NCI-H526 treated with DMSO at 0.1 percent for 48 hours (cell line): ENCODE measurements at regions not wholly inside any gene's neighbourhood (a gene's known extent, or its start where the extent isn't known, plus 50 kb on each side); places are given as distances from the start of the nearest gene placed in this dataset.
"Not testable (repeated sequence)": the region's sequence is repeated elsewhere in the genome, so short reads cannot be mapped to it uniquely, and the experiment has no call there.

Experiments used
- DNase-seq: peaks from one replicate; lab custom pipeline; 2025; lab: John Stamatoyannopoulos, UW

DNA sequence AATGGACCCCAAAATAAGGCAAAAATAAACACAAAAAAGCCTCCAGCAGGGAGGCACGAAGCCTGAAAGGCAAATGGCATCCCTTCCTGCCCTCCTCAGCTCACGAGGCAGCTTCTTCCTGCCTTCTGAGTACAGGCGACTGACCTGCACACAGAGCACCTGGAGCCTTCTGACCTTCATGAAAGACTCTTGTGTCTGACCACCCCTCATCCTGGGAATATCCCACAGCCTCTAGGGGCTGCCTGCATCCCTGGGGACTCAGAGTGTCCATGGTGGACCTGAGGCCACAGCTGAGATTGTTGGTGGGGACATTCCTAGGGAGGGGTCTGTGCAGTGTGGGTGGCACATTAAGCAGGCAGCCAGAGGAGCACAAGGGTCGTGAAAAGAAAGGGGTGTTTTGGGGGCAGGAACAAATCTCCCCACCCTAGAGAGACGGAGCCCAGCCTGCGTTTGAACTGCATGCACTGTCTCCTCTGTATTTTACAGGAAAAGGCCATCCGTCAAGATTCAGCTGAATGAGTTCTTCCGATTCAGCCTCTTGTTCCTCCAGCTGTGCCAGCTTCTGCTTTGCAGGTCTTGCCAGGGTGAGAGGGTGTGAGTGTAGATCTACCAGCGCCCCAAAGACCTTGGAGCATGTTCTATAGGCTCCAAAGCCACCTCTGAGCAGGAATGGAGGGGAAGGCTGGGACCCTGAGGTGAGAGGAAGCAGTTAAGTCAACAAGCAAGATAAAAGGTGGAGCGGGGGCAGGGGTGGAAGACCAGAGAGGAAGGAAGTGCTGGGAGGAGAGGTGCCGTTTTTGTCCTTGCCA lies 80.4 kb upstream of the MEF2A start:
- no peak for DNase-seq

DNA sequence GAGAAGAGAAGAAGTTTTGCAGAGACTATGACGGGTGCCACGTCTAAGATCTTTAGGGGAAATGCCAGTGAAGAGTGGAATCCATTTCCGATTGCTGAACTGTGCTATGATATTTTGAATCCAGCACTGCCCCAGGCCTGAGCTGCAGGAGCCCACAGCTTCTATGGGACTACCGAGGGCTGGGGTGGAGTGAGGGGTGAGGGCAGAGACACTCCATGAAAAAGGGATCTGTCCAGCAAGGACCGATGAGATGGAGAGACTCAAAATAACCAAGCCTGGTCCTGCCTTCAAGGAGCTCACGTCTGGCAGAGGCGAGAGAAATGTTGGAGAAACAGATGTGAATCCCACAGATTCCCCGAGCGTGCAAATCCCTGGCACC lies 79.8 kb upstream of the MEF2A start:
- no peak for DNase-seq

DNA sequence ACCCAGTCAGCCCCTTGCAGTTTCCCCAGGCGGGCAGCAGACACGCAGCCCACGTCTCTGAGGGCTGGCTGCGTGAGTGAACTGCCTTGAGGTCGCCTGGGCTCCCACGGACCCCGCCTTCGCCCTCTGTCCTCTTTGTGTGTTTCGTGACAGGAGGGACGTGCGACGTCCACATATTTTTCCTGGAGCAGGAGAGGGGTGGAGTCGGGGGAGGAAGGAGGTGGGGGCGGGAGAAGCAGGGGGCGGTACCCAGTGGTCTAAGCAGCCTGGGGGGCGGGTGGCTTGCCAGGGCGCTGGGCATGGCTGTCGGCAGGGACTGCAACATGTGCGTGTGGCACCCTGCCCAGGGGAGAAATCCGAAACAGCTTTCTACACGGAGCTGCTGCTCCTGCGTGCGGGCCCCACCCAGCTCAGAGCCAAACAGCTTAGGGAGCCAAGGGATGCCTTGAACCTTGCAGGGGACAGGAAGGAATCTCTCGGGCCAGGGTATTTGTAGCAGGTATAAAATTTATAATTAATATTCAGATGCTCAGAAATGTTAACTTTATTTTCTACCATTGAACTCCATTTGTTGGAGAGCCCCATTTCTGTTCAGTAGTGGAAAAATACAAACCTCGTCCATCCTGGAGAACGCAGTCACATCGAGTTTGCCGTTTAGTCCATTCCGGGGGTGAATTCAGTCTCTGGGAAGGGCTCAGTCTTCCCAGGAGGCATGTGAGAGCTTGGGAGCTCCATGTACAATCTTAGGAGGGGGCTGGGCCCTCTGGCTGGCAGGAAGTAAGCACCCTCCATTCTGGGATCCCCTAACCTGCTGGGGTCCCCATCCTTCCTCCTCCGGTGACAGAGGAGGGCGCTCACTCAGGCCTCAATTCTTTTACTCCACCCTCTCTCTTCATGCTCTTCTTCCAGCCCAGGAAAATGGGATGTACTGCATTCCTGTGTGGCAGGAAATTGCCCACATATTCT lies 79.1 kb upstream of the MEF2A start:
- DNase-seq, result peak; percentile 9

DNA sequence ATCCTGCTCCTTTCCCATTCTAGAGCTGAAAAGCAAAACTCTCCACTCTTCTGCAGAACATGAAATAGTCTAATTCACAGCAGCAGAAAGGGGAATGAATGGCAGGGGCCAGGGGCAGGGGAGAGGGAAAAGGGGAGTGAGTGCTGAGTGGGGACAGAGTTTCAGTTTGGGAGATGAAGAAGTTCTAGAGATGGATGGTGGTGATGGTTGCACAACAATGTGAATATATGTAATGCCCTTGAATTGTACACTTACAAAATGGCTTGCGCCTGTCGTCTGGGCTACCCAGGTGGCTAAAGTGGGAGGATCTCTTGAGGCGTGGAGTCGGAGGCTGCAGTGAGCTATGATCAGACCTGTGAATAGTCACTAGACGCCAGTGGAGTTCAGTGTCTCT lies 78.5 kb upstream of the MEF2A start:
- no peak for DNase-seq

DNA sequence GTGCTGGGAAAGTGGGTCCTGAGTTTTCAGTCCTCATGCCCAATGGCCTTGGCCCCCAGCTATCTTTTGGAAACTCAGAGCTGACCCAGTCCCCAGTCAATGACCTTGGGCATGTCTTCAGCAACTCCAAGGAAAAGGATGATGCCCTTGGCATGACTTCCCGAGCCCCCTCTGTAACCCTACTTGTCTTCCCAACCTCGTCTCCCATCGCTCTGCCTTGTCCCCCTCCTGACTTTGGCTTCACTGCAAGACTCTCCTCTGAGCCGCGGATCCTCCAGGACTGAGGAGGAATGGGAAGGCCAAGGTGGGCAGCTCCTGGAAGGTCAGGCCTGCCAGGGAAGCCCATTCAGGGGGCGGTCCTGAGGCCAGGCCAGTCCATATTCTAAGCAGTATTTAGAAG lies 73.5 kb upstream of the MEF2A start:
- no peak for DNase-seq

DNA sequence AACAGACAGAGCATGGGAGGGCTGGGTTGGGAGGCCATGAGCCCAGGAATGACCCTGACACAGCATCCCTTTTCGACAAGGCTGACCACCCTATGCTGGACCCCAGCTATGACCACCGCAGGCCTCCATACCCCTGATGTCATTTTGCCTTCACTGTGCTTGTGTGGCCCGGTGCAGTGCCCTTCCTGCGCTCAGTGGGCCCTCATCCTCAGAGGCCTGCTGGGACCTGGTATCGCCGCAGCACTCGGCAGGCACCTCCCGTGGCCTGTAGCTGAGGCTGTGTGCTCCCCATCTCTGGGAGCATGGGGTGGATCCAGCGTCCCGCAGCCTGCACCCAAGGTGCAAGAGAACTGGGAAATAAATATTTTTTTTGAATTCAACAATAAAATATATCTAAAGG lies 73.1 kb upstream of the MEF2A start:
- DNase-seq, result no peak

DNA sequence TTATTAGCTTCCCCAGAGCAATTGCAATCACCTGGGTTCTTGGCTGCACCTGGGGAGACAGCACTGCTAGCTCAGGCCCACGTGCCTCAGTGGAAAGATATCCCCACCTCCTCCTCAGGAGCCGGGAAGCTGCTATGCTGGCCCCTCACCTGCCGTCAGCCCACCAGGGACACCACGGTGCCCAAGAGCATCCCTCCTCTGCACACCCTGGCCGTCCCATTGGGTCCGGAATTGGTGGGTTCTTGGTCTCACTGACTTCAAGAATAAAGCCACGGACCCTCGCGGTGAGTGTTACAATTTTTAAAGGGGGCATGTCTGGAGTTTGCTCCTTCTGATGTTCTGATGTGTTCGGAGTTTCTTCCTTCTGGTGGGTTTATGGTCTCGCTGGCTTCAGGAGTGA lies 72.3 kb upstream of the MEF2A start:
- DNase-seq, result no peak

DNA sequence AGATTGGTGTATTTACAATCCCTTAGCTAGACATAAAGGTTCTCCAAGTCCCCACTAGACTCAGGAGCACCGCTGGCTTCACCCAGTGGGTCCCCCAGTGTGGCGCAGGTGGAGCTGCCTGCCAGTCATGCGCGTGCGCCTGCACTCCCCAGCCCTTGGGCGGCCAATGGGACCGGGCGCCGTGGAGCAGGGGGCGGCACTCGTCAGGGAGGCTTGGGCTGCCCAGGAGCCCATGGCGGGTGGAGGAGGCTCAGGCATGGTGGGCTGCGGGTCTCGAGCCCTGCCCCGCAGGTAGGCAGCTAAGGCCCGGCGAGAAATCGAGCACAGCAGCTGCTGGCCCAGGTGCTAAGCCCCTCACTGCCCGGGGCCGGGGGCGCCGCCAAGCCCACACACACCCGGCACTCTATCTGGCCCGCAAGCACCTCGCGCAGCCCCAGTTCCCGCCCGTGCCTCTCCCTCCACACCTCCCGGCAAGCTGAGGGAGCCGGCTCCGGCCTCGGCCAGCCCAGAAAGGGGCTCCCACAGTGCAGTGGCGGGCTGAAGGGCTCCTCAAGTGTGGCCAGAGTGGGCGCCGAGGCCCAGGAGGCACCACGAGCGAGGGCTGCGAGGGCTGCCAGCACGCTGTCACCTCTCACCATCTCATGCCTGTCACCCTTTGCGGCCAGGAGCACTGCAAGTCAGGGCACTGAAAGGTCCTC lies 71.1 kb upstream of the MEF2A start:
- DNase-seq, result not testable (repeated sequence)

DNA sequence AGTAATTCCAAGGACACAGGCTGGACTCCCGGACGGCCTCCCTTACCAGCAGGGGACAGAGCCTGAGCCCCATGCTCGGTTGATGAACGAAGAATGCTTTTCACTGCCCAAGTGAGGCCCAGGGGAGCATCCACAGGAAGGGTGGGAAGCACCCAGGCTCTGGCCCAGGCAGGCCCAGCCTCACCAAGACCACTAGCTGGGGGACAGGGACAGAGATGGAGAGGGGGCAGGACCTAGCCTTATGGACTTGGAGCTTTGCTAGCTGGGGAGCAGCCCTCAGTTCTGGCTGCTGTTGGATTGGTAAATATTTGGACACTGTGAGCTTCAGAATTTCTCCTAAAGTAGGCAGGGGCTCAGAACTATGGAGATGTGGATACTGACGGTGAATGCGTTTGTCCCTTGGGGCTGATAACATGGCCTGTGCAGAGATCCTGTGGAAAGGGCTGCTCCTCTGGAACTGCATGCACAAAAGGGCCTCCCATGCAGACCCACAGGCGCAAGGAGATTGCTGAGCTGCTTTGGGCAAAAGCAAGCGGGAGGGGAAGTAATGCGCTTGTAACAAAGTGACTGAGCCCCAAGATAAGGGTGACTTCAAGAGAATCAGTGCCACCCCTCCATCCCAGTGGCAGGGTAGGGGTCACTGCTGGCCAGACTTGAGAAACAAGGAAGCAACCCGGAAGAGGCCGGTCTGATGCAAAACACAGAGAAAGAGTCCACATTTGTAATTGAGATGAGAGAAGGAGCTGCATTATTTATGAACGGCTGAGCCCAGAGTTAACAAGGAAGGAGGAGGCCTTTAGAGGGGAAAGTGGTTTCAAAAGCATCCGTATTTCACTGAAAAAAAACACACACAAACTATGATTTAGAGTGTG lies 70.1 kb upstream of the MEF2A start:
- DNase-seq, result no peak

DNA sequence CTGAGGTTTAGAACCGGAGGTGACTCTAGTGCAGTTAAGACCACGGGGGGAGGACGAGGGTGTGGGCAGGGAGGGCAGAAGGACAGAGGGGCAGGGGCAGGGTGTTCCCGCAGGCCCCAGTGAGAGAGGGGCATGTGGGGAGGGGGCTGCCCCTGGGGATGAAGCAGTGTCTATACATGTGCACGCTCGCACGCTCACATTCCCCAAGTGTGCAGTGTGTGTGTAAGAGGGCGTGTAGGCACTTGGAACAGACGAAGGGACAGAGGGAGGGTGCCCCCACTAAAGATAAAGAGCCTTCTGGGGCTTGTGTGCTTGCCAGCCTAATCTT lies 69.5 kb upstream of the MEF2A start:
- DNase-seq, result no peak

DNA sequence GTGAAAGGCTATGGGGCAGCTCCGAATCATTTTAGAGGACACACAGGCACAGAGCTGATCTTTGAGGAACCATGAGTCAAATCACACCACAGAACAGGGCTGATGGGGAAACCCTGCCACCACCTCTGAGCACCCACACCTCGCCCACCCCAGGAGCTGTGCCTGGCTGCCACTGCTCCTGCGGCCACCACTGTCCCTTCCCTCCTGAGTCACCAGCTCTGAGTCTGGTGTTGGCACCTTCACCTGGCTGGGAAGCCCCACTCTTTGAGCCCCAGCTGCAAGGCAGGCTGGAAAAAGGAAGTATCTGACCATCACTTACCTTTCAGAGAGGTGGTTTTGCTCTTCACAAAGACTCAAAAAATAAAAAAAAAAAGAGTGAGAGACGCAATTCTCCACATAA lies 63.6 kb upstream of the MEF2A start:
- DNase-seq, result no peak

DNA sequence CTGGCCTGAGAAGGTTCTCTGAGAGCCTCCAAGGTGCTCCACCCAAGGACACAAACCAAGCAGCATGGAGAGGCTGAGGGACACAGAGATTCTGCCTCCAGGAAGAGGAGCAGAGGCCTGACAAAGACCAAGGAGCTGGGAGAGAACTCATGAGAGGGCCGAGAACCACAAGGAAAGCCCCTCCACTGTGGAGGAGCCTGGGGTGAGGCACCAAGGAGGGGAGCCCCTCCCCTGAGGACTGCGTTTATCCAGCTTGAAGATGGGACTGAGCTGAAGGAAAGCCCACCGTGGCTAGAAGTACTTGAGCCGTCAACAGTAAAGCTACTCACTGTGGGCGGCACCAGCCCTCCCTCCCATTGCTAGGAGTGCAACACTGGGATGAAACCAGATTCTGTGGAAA lies 63.1 kb upstream of the MEF2A start:
- DNase-seq, result no peak

DNA sequence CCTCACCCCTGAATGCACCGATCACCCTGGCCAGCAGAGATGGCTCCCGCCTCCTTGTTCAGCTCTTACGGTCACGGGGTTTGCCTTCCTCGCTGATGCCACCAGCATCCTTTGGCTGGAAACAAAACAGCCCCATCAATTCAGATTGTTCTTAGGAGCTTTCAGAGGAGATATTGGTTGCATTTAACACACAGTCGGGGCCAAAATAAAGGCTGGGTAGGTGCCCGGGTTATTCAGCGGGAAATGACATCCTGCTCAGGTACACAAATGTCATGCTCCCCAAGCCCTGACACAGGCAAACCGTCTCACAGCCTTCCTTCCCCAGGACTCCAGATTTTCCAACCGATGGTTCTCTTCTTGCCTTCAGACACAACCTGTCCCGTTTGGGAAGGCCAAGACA lies 62.4 kb upstream of the MEF2A start:
- DNase-seq, result no peak

DNA sequence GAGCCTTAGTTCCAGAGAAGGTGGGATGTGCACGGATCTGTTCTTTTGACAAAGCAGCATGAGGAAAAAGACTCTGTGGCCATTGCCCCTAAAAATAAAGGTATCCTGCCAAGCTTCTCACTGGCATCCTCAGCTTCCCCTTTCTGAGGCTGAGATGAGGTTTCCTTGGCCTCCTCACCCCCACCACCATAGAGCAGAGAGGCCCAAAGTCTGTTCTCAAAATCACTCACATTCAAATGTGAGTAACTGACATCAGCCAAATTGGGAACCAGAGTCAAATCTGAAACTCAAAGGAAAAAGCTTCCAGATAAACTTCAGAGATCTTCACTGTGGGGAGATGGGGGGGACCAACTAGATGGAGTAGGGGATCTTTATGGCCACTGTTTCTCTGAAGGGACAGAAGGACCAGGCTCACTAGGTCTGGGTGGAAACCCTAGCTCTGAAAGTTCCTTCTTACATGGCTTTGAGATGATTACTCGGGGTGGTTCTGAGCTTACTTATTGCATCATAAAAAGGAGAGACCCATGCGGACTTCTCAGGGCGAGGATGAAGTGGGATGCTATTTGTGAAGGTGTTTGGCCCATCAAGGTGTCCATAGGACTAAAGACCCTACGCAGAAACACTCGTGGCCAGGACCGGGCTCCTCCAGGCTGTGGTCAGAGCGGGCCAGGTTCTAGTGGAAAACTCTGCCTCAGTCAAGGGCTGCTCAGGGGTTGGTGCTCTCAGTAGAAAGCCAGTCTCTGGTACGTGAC lies 61.5 kb upstream of the MEF2A start:
- DNase-seq, result no peak

DNA sequence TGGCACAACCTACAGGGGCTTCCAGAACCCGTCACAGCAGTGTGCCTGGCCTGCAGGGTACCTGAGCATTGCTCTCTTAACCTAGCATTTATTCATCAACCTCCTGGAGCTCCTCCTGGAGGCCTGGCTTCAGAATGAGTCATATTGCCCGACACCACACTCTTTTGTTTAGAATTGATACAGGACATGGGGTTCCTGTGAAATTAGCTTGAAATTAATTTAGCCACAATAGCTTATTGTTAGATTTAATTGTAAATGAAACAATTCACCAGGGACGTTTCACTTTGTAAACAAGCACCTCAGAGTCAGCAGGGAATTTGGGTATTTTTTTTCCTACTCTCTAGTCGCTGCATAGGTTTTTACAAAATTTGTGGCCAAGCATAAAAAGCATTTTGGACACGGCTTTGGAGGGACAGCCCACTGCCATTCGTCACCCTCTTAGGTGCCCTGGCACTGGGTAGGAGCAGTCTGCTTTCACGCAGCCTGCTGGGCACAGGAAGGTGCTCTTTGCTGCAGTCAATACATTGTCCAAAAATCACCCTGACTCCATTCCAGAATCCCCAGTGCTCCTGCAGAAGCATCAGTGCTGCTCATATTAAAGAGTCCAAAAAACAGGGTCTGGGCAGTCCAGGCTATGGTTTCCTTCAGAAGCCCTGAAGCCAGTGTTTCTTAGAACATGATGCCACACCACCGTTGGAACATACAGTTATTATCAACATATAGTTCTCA lies 60.8 kb upstream of the MEF2A start:
- DNase-seq, result no peak

DNA sequence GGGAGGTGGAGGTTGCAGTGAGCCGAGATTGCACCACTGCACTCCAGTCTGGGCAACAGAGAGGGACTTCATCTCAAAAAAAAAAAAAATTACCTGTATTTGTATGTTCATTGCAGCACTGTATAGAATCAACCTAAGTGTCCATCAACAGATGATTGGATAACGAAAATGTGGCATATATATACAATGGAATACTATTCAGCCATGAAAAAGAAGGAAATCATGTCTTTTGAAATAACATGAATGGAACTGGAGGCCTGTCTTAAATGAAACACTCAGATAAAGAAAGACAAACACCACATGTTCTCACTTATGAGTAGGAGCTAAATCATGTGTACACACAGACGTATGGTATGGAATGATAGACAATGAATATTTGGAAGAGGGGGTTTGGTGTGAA lies 59.4 kb upstream of the MEF2A start:
- DNase-seq, result no peak

DNA sequence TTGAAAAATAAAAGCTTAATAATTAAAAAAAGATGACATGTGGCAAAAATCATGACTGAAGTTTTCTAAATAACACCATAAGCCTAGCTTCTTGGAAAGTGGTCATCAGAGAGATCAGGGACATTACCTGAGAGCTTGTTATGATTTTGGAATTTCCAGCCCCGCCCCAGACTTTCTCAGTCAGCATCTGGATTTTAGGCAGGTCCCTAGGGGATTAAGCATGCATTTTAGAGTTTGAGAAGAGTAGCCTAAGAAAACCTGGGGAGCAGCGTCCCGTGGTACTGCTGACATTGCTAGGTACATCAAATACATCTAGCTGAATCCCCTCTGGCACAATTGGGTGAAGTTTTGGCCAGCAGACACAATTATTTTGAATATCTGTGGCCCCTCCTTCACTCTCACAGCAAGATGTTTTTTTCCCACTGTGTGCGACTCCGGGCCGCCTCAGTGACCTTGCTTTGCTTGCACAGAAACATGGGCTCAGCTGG lies 58.7 kb upstream of the MEF2A start:
- DNase-seq, result no peak

DNA sequence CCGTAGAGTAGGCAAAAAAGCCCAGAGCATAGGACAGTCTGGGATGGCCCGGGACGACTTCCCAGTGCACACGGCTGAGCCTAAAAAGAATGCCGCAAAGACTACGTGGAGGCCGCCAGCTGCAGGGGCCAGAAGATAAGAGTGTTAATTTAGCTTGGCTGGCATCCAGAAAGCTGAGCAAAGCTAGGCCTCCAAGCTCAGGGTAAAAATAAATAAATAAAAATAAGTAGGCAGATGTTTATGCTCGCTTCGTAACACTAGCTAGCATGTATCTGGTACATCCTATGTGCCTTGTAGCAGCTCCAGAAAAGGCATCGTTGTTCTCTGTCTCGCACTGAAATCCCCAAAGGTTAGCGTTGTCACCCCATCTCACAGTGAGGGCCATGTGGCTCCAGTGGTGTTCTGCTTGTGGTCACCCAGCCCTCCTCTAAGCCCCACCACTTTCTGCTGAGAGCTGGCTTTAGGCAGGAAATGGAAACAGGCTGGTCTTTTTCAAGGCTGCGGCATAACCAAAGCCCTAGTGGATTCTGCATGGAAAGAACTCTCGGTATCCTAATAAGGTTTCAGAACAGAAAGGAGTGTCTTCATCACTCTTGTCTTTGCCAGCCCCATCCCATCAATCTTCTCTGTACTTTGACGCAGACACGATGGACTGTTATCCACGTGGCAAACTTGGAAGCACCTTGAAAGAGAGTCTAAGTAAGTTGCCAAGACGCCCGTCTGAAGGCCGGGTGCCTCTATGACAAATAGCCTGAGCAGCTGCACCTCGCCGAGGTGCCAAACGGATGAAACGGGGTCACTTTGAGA lies 58.1 kb upstream of the MEF2A start:
- no peak for DNase-seq

DNA sequence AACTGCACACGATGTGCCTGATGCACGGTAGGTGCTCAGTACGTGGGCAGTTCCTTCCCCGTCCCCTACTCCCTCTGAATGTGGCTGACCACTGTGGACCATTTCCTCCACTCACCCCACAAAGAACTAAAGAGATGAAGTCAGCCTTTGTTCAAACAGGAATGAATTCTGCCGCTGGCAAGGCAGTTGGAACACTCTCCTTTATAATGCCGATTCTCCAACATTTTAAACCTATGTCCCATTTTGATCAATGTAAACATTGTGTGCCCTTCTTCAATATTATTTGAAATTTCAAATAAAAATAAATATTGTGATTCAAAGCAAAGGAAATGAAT lies 57.5 kb upstream of the MEF2A start:
- no peak for DNase-seq

DNA sequence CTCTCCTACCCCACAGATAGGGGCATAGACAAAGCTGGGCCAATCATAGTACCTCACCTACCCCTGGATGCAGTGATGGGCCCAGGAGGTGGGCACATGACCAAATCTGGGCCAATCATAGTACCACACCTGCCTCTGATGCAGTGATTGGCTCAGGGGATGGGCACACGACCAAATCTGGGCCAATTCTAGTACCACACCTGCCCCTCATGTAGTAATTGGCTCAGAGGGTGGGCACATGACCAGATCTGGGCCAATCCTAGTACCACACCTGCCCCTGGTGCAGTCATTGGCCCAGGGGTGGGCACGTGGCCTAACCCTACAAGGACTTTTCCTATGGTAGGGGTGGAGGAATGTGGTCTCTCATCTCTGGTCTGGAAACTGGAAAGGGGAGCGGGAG lies 56.9 kb upstream of the MEF2A start:
- no peak for DNase-seq
